ENCODE measurements at regions not wholly inside any gene's neighbourhood (a gene's known extent, or its start where the extent isn't known, plus 50 kb on each side); places are given as distances from the start of the nearest gene placed in this dataset.

- TF ChIP-seq CTCF (IDR thresholded peaks at IDR 0.05; ENCODE audit: insufficient read depth, low read depth, low read length), result no peak
- ChIA-PET POLR2A (no interaction called here), CTCF (no interaction called here)
- Histone ChIP-seq H3K4me3 (ENCODE audit: low read depth, low read length) (no peak overlapping the region), H3K36me3 (ENCODE audit: control insufficient read depth, insufficient read depth, low read length) (no peaks in the 10 kb centered on the region), H3K27me3 (ENCODE audit: control insufficient read depth, insufficient read depth, low read length) (no peaks in the 10 kb centered on the region)
- no peak for DNase-seq (ENCODE audit: low read depth)
Measured at GRCh38 chr14:38762845-38763244, 340.2 kb downstream of the SEC23A start.

GRCh38 chr14:38762426-38762825 lies 340.6 kb downstream of the SEC23A start:
- no peak for DNase-seq (ENCODE audit: low read depth)
- Histone ChIP-seq H3K27me3 (ENCODE audit: control insufficient read depth, insufficient read depth, low read length) (no peaks in the 10 kb centered on the region), H3K36me3 (ENCODE audit: control insufficient read depth, insufficient read depth, low read length) (no peaks in the 10 kb centered on the region), H3K4me3 (ENCODE audit: low read depth, low read length) (no peak overlapping the region)
- TF ChIP-seq CTCF (IDR thresholded peaks at IDR 0.05; ENCODE audit: insufficient read depth, low read depth, low read length), result no peak
- ChIA-PET CTCF (no interaction called here), POLR2A (no interaction called here)

- no peak for TF ChIP-seq CTCF (IDR thresholded peaks at IDR 0.05; ENCODE audit: insufficient read depth, low read depth, low read length)
- ChIA-PET POLR2A (no interaction called here), CTCF (no interaction called here)
- Histone ChIP-seq H3K27me3 (ENCODE audit: control insufficient read depth, insufficient read depth, low read length) (no peaks in the 10 kb centered on the region), H3K4me3 (ENCODE audit: low read depth, low read length) (no peak overlapping the region), H3K36me3 (ENCODE audit: control insufficient read depth, insufficient read depth, low read length) (no peaks in the 10 kb centered on the region)
- DNase-seq (ENCODE audit: low read depth), result no peak
Measured at GRCh38 chr14:38761033-38761432, 342.0 kb downstream of the SEC23A start.

GRCh38 chr14:38758661-38759060 lies 344.4 kb downstream of the SEC23A start:
- TF ChIP-seq CTCF (IDR thresholded peaks at IDR 0.05; ENCODE audit: insufficient read depth, low read depth, low read length), result no peak

GRCh38 chr14:38755036-38755435 lies 348.0 kb downstream of the SEC23A start:
- Histone ChIP-seq H3K27me3 (ENCODE audit: control insufficient read depth, insufficient read depth, low read length) (no peaks in the 10 kb centered on the region), H3K4me3 (ENCODE audit: low read depth, low read length) (no peak overlapping the region), H3K36me3 (ENCODE audit: control insufficient read depth, insufficient read depth, low read length) (no peaks in the 10 kb centered on the region)
- ChIA-PET CTCF (no interaction called here), POLR2A (no interaction called here)
- TF ChIP-seq CTCF (IDR thresholded peaks at IDR 0.05; ENCODE audit: insufficient read depth, low read depth, low read length), result no peak
- no peak for DNase-seq (ENCODE audit: low read depth)

More at GRCh38 chr14:38758661-38759060, 344.4 kb downstream of the SEC23A start:
- no peaks in the 10 kb centered on the region for H3K27me3 ChIP-seq (ENCODE audit: control insufficient read depth, insufficient read depth, low read length)
- CTCF ChIA-PET, result no interaction called here
- H3K4me3 ChIP-seq (ENCODE audit: low read depth, low read length), result no peak overlapping the region
- no peaks in the 10 kb centered on the region for H3K36me3 ChIP-seq (ENCODE audit: control insufficient read depth, insufficient read depth, low read length)
- DNase-seq (ENCODE audit: low read depth), result no peak
- POLR2A ChIA-PET, result no interaction called here
